Tongue (tissue), 1 donor: ENCODE measurements at regions not wholly inside any gene's neighbourhood (a gene's known extent, or its start where the extent isn't known, plus 50 kb on each side); places are given as distances from the start of the nearest gene placed in this dataset.
A peak's percentile ranks its signal among the peaks of the same experiment; 100 is the strongest.

Experiments
- DNase-seq: peaks from one replicate; pipeline ENCODE4 v3.0.0-alpha.2; 2015

GRCh38 chr14:100381395-100382105, 58.4 kb downstream of the SLC25A47 start:
- DNase-seq = no peak

DNA sequence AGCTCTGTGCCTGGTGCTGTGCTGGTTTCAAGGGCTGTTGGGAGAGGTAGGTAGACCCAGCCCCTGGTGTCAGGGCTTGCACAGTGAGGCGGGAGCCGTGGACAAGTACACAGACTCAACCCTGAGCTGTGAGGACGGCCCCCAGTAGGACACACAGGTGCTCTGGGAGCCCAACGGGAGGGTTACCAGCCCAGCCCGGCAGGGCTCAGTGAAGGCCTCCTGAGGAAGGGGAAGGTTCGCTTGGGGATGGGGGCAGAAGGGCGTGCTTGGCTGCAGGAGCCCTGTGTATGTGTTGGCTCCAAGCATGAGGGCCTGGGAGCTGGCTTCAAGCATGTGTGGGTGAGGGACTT, 58.9 kb downstream of the SLC25A47 start:
- no peak for DNase-seq

DNA sequence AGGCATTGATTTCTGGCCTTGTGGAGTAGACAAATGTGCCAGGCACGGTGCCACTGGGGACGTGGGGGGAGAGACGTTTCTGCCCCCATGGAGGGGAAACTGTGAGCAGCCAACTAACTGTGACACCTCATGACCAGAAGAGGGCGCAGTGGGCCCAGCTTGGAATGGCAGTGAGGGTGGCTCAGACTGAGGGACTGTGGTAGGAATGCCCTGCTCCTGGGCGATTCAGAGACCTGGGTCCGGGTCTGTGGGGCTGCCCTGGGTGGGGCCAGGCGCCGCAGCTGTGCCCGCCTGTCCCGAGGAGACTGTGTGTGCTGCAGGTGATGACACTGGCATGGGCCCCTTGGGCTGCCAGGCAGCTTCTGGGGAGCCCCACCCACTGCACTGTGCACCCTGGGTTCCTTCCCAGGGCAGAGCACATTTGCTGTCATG, 60.6 kb downstream of the SLC25A47 start:
- DNase-seq = peak; percentile 86

DNA sequence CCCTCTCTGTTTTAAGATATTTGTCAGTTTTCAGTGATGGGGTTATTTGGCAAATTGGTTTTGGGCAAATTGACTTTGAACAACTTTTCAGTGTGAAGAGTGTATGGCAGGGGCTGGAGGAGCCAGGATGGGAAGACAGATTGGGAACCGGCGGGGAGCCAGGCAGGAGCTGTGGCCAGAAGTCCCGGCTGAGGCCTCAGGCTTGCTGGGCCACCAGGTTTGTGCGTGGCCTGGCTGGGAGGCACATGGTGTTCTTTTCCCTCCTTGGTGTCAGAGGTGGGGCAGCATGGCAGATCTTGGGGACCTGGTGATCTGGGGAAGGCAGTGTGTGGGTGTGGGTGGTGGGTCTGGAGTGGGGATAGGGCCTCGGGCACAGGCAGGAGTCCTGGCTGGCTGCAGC, 61.1 kb downstream of the SLC25A47 start:
- DNase-seq = no peak

DNA sequence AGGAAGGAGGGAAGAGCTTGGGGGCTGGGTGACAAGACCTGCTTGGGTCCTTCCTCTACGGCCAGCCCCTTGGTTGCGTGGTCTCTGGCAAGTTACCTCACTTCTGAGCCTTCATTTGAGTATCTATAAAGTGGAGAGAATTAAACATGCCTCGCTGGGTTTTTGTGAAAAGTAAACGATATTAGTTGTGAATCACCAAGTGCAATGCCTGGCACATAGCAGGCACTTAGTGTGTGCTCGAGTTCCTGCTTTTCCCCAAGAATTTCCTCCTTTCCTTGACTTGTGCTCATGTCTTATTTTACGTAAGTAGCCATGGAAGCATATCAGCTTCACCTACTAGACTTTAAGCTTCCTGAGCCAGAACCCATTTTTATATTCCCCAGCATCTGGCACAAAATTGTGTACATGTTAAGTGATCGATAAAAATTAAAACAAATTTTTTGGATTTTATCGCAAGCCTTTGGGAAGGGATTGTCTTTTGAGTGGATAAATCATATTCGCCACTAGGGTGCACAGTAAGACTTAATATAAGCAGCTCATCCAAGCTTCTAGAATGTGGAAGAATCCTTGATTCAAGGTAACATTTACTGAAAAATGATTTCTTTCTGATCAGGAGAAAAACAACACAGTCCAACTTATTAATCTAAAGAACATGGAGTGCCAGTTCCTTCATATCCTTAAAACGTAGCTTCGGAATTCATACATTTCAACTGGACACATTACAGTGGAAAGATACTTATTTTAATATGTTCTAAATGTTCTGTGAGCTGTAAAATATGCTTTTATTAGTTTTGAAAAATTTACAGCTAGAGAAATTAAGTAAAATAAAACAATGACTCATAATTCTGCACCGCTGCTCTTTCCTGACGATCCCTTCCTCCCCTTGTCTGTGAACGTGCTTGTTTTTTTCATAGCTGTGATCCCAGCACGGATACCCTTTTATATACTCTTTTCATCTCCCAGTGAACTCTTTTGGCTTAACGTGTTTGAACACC, 62.0 kb downstream of the SLC25A47 start:
- peak; percentile 81 for DNase-seq

GRCh38 chr14:100386121-100386520, 63.0 kb downstream of the SLC25A47 start:
- peak; percentile 61 for DNase-seq

DNA sequence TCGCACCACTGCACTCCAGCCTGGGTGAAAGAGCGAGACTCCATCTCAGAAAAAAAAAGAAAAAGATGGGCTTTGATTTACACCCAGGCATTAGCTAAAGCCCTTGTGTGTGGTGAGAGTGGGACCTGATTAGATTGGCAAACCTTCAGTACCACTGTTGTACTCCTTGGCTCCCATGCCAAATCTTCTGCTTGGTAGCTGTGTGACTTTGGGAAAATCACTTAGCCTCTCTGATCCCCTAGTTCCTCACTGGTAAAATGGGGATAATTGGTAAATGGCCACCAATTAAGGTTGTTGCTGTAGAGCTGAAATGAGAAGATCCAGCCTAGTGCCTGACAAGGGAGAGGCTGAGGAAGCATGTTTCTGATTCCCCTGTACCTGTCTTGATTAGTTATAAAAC, 63.7 kb downstream of the SLC25A47 start:
- no peak for DNase-seq

GRCh38 chr14:100387450-100387849, 64.3 kb downstream of the SLC25A47 start:
- no peak for DNase-seq

DNA sequence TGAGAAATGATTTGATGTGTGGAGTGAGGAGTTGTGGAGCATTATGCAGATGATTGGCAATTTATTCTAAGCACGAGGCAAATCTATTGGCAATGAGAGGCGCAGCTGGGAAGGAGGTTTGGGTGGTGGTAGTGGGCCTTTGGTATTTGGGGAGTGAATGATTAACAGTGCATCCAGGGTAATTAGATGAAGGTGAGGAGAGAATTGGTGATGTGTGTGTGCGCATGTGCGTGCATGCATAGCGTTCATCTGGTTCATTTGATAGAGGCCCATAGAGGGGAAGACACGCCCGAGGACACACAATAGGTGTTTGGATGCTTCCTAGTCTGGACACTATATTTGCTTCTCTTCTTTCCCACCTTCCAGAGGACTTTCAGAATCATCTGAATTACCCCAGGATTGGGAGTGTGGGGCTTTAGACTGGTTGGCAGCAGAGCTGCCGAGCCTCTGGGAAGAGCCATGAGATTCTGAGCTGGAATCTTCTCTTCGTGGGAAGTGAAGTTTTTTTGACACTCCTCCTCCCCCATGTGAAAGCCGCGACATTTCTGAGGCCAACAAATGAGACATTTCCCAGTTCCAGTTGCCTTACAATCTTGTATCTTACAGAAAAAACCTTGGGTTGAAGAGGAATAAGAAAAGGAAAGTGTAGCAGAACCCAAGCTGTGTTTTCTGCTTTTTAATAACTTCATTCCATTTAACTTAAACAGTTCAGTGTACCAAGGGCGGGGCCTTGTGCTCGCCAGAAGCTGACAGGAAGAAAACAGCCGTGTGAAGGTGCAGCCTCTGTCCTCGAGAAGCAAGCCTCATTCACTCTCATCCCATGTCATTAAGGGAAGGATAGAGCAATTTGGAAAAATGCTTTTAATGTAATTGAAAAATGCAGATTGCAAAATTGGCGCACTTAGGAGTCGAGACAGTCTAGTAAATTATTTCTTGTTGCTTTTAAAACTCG, 65.2 kb downstream of the SLC25A47 start:
- DNase-seq = no peak

DNA sequence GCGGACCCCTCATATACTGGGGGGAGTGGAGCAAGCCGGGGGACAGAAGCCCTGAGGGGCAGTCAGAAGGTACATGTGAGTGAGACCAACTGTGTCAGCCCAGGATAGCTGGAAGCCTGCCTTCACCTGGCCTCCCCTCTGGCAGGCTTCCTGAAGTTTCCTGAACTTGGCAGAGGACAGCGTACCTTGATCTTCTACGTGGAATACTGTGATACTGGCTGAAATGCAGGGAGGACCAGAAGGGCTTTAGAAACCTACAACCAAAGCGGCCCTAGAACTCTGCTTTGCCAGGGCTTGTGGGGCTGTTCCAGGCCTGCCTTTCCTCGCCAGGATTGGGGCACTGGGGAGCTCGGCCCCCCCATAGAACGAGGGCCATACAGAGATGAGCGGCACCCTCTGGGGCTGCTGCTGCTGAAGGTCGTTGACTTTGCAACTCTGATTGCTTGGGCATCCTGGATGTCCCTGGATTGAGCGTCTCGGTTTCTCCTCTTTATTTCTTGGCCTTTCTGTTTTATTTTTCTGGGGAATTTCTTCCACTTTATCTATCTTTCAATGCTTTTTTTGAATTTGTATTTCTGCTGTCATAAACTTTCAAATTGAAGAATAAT, 66.5 kb downstream of the SLC25A47 start:
- DNase-seq = no peak

DNA sequence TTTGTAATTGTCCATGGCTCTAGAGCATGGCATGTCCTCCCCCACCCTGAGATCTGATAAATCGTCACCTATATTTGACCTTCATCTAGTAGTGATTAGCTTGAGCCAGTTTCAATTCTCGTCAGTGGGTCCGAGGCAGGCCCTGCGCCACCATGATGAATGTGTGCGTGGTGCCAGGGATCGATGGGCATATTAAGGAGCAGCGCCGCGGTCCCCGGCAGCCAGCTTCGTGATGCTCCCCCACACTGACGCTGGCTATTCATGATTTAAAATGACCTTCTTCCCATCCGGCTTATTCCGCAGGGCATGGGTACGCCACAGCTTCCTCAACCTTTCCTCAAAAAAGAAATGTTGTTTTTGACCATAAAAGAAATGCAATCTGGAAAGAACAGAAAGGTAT, 68.0 kb downstream of the SLC25A47 start:
- DNase-seq = no peak

DNA sequence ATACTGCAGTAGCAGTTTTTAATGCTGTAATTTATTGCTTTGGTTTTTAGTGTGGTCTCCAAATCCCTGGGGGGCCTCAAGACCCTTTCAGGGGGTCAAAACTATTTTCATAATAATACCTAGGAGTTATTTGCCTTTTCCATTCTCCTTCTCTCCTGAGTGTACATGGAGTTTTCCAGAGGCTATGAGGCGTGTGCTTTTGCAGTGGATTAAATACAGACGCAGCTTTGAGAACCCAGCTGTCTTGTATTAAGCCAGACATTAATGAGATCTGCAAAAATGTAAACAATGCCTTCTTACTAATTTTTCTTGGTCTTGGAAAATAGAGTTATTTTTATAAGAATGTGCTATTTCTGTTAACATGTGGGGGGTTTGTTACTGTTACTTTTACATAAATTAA, 68.6 kb downstream of the SLC25A47 start:
- DNase-seq = peak; percentile 71

- no peak for DNase-seq
Observed at GRCh38 chr14:100392356-100392755, 69.2 kb downstream of the SLC25A47 start.

GRCh38 chr14:100393362-100393761, 70.2 kb downstream of the SLC25A47 start:
- no peak for DNase-seq

GRCh38 chr14:100393906-100394732, 71.0 kb downstream of the SLC25A47 start:
- DNase-seq = no peak

- no peak for DNase-seq
Observed at GRCh38 chr14:100394886-100395672, 71.9 kb downstream of the SLC25A47 start.

- DNase-seq = peak; percentile 47
Observed at GRCh38 chr14:100396266-100396795, 73.2 kb downstream of the SLC25A47 start.

DNA sequence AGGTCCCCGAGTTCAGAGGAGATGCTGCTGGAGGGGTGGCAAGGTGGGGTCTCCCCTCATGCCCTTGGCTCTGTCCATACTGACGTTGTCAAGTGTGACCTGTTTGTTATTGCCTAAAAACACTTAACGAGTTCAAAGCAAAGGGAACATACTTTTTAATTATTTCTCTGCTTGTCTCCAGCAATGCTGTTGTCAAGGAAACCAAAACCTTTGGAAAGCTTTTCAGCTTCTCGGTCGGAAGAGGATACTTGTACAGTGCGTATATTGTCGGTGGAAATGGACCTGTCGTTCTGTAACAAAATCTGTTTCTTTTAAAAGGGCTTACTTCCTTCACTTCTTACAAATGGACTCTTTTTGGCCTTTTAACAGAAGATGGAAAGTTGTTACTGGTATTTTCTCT, 73.9 kb downstream of the SLC25A47 start:
- DNase-seq = no peak

GRCh38 chr14:100398044-100398443, 74.9 kb downstream of the SLC25A47 start:
- no peak for DNase-seq
